IPS-20b (cell line): ENCODE measurements at regions not wholly inside any gene's neighbourhood (a gene's known extent, or its start where the extent isn't known, plus 50 kb on each side); places are given as distances from the start of the nearest gene placed in this dataset.

Experiments used
- H3K27ac ChIP-seq: one replicate; pipeline ENCODE4 v1.5.1; 2013; ENCODE audit warnings: low read length
- H3K27me3 ChIP-seq: 2 replicates; pipeline ENCODE4 v1.6.1; 2013; ENCODE audit warnings: mild to moderate bottlenecking, low read length, inconsistent platforms; ENCODE audit not compliant: insufficient read depth
- H3K36me3 ChIP-seq: 2 replicates; pipeline ENCODE4 v1.6.1; 2013; ENCODE audit warnings: low read depth, mild to moderate bottlenecking, inconsistent platforms, low read length, moderate library complexity; ENCODE audit not compliant: insufficient read depth
- H3K4me1 ChIP-seq: 2 replicates; pipeline ENCODE4 v1.6.1; 2013; ENCODE audit warnings: mild to moderate bottlenecking, control low read depth, inconsistent platforms, low read length, moderate library complexity; ENCODE audit not compliant: insufficient read depth
- H3K4me3 ChIP-seq: 2 replicates; pipeline ENCODE4 v1.5.1; 2013; ENCODE audit warnings: mild to moderate bottlenecking, low read length, inconsistent platforms
- H3K9ac ChIP-seq: 2 replicates; pipeline ENCODE4 v1.6.1; 2013; ENCODE audit warnings: low read depth, mild to moderate bottlenecking, inconsistent platforms, low read length, moderate library complexity
- H3K9me3 ChIP-seq: 2 replicates; pipeline ENCODE4 v1.6.1; 2013; ENCODE audit warnings: mild to moderate bottlenecking, low read depth, low read length, inconsistent platforms; ENCODE audit not compliant: insufficient read depth

- Histone ChIP-seq H3K9me3 (no peaks in the 10 kb centered on the region), H3K27ac (no peak overlapping the region), H3K36me3 (no peaks in the 10 kb centered on the region), H3K4me1 (no peaks in the 10 kb centered on the region), H3K9ac (no peak overlapping the region), H3K27me3 (no peaks in the 10 kb centered on the region), H3K4me3 (no peak overlapping the region)
Measured at GRCh38 chr1:218529646-218530300, 184.6 kb downstream of the TGFB2 start.

- Histone ChIP-seq H3K36me3 (no peaks in the 10 kb centered on the region), H3K27ac (no peak overlapping the region), H3K27me3 (no peaks in the 10 kb centered on the region), H3K9ac (no peak overlapping the region), H3K9me3 (no peaks in the 10 kb centered on the region), H3K4me1 (no peaks in the 10 kb centered on the region; the same call in 1 of the 2 replicates), H3K4me3 (no peak overlapping the region)
Measured at GRCh38 chr1:218531936-218532335, 186.8 kb downstream of the TGFB2 start.

- H3K27ac ChIP-seq = no peak overlapping the region
- no peaks in the 10 kb centered on the region for H3K36me3 ChIP-seq
- H3K27me3 ChIP-seq = no peaks in the 10 kb centered on the region
- H3K9ac ChIP-seq = no peak overlapping the region
- no peaks in the 10 kb centered on the region for H3K9me3 ChIP-seq
- H3K4me1 ChIP-seq = no peaks in the 10 kb centered on the region; the same call in 1 of the 2 replicates
- H3K4me3 ChIP-seq = no peak overlapping the region
Measured at GRCh38 chr1:218536296-218536986, 191.3 kb downstream of the TGFB2 start.

- Histone ChIP-seq H3K4me3 (no peak overlapping the region), H3K27me3 (no peaks in the 10 kb centered on the region), H3K9me3 (no peaks in the 10 kb centered on the region), H3K9ac (no peak overlapping the region), H3K4me1 (no peaks in the 10 kb centered on the region; the same call in 1 of the 2 replicates), H3K36me3 (no peaks in the 10 kb centered on the region), H3K27ac (no peak overlapping the region)
Measured at GRCh38 chr1:218537122-218537913, 192.2 kb downstream of the TGFB2 start.

- no peak overlapping the region for H3K9ac ChIP-seq
- no peak overlapping the region for H3K4me3 ChIP-seq
- no peak overlapping the region for H3K27ac ChIP-seq
- H3K9me3 ChIP-seq = no peaks in the 10 kb centered on the region
- no peaks in the 10 kb centered on the region; the same call in 1 of the 2 replicates for H3K4me1 ChIP-seq
- no peaks in the 10 kb centered on the region for H3K36me3 ChIP-seq
- H3K27me3 ChIP-seq = no peaks in the 10 kb centered on the region
Measured at GRCh38 chr1:218538341-218538740, 193.2 kb downstream of the TGFB2 start.

- no peaks in the 10 kb centered on the region for H3K36me3 ChIP-seq
- H3K4me3 ChIP-seq = no peak overlapping the region
- no peak overlapping the region for H3K27ac ChIP-seq
- H3K9me3 ChIP-seq = no peaks in the 10 kb centered on the region
- no peak overlapping the region for H3K9ac ChIP-seq
- H3K27me3 ChIP-seq = no peaks in the 10 kb centered on the region
- H3K4me1 ChIP-seq = no peaks in the 10 kb centered on the region
Measured at GRCh38 chr1:218546314-218546713, 201.2 kb downstream of the TGFB2 start.

GRCh38 chr1:218547957-218548730 lies 203.0 kb downstream of the TGFB2 start:
- Histone ChIP-seq H3K27ac (no peak overlapping the region), H3K9ac (no peak overlapping the region), H3K4me1 (no peaks in the 10 kb centered on the region), H3K36me3 (no peaks in the 10 kb centered on the region), H3K9me3 (no peaks in the 10 kb centered on the region), H3K4me3 (no peak overlapping the region), H3K27me3 (no peaks in the 10 kb centered on the region)

GRCh38 chr1:218548764-218549163 lies 203.6 kb downstream of the TGFB2 start:
- no peaks in the 10 kb centered on the region for H3K27me3 ChIP-seq
- no peak overlapping the region for H3K9ac ChIP-seq
- H3K36me3 ChIP-seq = no peaks in the 10 kb centered on the region
- H3K9me3 ChIP-seq = no peaks in the 10 kb centered on the region
- no peak overlapping the region for H3K4me3 ChIP-seq
- no peaks in the 10 kb centered on the region for H3K4me1 ChIP-seq
- no peak overlapping the region for H3K27ac ChIP-seq

GRCh38 chr1:218553197-218553596 lies 208.1 kb downstream of the TGFB2 start:
- H3K9me3 ChIP-seq = no peaks in the 10 kb centered on the region

GRCh38 chr1:218556016-218556415 lies 210.9 kb downstream of the TGFB2 start:
- no peak overlapping the region for H3K27ac ChIP-seq
- no peaks in the 10 kb centered on the region for H3K27me3 ChIP-seq
- H3K9ac ChIP-seq = no peak overlapping the region
- H3K4me1 ChIP-seq = no peaks in the 10 kb centered on the region
- H3K36me3 ChIP-seq = no peaks in the 10 kb centered on the region
- H3K9me3 ChIP-seq = no peaks in the 10 kb centered on the region
- no peak overlapping the region for H3K4me3 ChIP-seq

More at GRCh38 chr1:218553197-218553596, 208.1 kb downstream of the TGFB2 start:
- Histone ChIP-seq H3K36me3 (no peaks in the 10 kb centered on the region), H3K4me3 (no peak overlapping the region), H3K27me3 (no peaks in the 10 kb centered on the region), H3K4me1 (no peaks in the 10 kb centered on the region), H3K9ac (no peak overlapping the region), H3K27ac (no peak overlapping the region)

GRCh38 chr1:218557731-218558130 lies 212.6 kb downstream of the TGFB2 start:
- Histone ChIP-seq H3K4me3 (no peak overlapping the region), H3K4me1 (no peaks in the 10 kb centered on the region), H3K27ac (no peak overlapping the region), H3K9me3 (no peaks in the 10 kb centered on the region), H3K36me3 (no peaks in the 10 kb centered on the region), H3K9ac (no peak overlapping the region), H3K27me3 (no peaks in the 10 kb centered on the region)
